ENCODE measurements at regions not wholly inside any gene's neighbourhood (a gene's known extent, or its start where the extent isn't known, plus 50 kb on each side); places are given as distances from the start of the nearest gene placed in this dataset.

- Histone ChIP-seq H3K36me3 (ENCODE audit: insufficient read depth, low read length) (no peaks in the 10 kb centered on the region), H3K9me3 (ENCODE audit: low read length) (no peaks in the 10 kb centered on the region), H3K9ac (ENCODE audit: low read length) (no peak overlapping the region), H3K9me2 (replicated peaks; ENCODE audit: insufficient read depth, low read length) (no peaks in the 10 kb centered on the region), H2AFZ (ENCODE audit: low read length) (no peak overlapping the region), H3K27me3 (ENCODE audit: low read length) (0 out of 2 replicates have a peak, but pooled peaks cover 2% of the 10 kb centered on the region), H3K4me1 (ENCODE audit: low read length) (no peaks in the 10 kb centered on the region), H3K4me2 (ENCODE audit: low read depth, low read length, poor library complexity, severe bottlenecking) (no peak overlapping the region), H3K4me3 (ENCODE audit: low read length) (no peak overlapping the region), H4K20me1 (ENCODE audit: insufficient read depth, low read depth, low read length) (no peaks in the 10 kb centered on the region), H3K27ac (ENCODE audit: low read length) (no peak overlapping the region), H3K79me2 (ENCODE audit: low read length) (no peaks in the 10 kb centered on the region)
- no peak for DNase-seq
These were observed 101.9 kb downstream of the MCFD2 start for GRCh38 chr2:46813680-46814079.

DNA sequence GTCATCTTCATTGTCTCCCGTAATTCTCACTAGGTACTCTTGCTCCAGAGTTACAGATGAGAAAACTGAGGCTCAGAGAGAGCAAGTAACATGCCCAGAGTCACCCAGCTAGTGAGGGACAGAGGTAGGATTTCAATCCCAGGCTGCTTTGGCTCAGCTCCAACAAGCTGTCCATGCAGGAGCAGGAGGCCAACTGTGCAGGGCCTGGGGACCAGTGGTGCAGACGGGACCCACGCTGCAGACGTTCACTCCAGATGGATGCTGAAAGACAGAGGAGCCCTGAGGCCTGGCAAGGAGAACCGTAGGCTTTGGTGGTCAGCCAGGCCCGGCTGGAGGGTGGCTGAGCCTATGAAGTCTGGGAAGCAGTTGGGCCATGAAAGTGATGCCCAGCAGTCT lies 102.6 kb downstream of the MCFD2 start:
- Histone ChIP-seq H3K4me2 (ENCODE audit: low read depth, low read length, poor library complexity, severe bottlenecking) (no peak overlapping the region), H3K27me3 (ENCODE audit: low read length) (0 out of 2 replicates have a peak, but pooled peaks cover 2% of the 10 kb centered on the region), H3K4me1 (ENCODE audit: low read length) (no peaks in the 10 kb centered on the region), H3K9ac (ENCODE audit: low read length) (no peak overlapping the region), H3K36me3 (ENCODE audit: insufficient read depth, low read length) (no peaks in the 10 kb centered on the region), H3K9me3 (ENCODE audit: low read length) (no peaks in the 10 kb centered on the region), H4K20me1 (ENCODE audit: insufficient read depth, low read depth, low read length) (no peaks in the 10 kb centered on the region), H3K27ac (ENCODE audit: low read length) (no peak overlapping the region), H3K4me3 (ENCODE audit: low read length) (no peak overlapping the region), H3K79me2 (ENCODE audit: low read length) (no peaks in the 10 kb centered on the region), H2AFZ (ENCODE audit: low read length) (no peak overlapping the region), H3K9me2 (replicated peaks; ENCODE audit: insufficient read depth, low read length) (no peaks in the 10 kb centered on the region)
- no peak for DNase-seq

Data from Karpas-422 (cell line).